Testis (tissue), 2 donors: ENCODE measurements at regions not wholly inside any gene's neighbourhood (a gene's known extent, or its start where the extent isn't known, plus 50 kb on each side); places are given as distances from the start of the nearest gene placed in this dataset.

Experiments
- DNase-seq: peaks from one replicate; pipeline ENCODE4 v3.0.0-alpha.2; 2019
- H3K27ac ChIP-seq, 2 donors: fragments of 200-600 bp; sonication (generic); one replicate each; pipeline ENCODE4 v1.5.1; 2019
- H3K27me3 ChIP-seq: fragments of 200-600 bp; sonication (generic); one replicate; pipeline ENCODE4 v1.5.1; 2019
- H3K36me3 ChIP-seq: fragments of 200-600 bp; sonication (generic); one replicate; pipeline ENCODE4 v1.5.1; 2017; ENCODE audit warnings: low read depth; ENCODE audit errors: missing control alignments
- H3K4me1 ChIP-seq: fragments of 200-600 bp; sonication (generic); one replicate; pipeline ENCODE4 v1.5.1; 2019
- H3K4me3 ChIP-seq, 2 donors: fragments of 200-600 bp; sonication (generic); one replicate each; pipeline ENCODE4 v1.5.1; 2017 to 2019
- H3K9me3 ChIP-seq: fragments of 200-600 bp; sonication (generic); one replicate; pipeline ENCODE4 v1.5.1; 2017
- POLR2A ChIP-seq: fragments of 450-650 bp; IDR thresholded peaks from one replicate; pipeline ENCODE4 v1.6.1; 2017; ENCODE audit warnings: antibody characterized with exemption, mild to moderate bottlenecking, moderate library complexity
- WGBS, 2 donors: methylation state at CpG; one replicate each; pipeline ENCODE4 v1.1.5; 2018; 5-methylcytosine and 5-hydroxymethylcytosine counted together
- intact Hi-C: fragments of 100-400 bp; cut with DNase I; formaldehyde crosslinking; loops from one replicate; pipeline ENCODE4 v1.15.1; 2023; ENCODE audit warnings: low total_unique reads
- TF ChIP-seq, protein P1 (sequence below), 3 experiments: fragments of 450-650 bp in 2 of 3; fragments of 200-600 bp in 1 of 3; sonication (generic) in 1 of 3; IDR thresholded peaks; one replicate each; pipeline ENCODE4 v1.5.1; 2016 to 2019; ENCODE audit warnings: antibody characterized with exemption in 3 of 3, mild to moderate bottlenecking in 2 of 3, moderate library complexity in 1 of 3

DNA sequence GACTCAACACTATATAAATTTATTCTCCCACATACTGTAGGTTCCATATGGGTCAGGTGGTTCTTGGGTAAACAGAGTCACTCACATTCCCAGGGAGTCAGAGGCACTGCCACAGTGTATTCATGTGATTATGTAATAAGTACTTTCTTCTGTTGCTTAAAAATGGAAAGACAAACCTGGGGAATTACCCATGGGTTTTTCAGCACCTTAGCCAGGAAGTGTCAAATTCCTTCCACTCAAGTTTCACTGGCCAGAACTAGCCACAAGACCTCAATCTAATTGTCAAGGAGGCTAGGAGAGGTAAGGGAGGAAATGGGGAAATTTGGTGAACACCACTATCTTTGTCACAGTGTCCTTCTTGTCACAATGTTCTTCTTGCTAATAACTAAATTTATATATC is 333.2 kb upstream of the MDGA2 start:
- H3K36me3 ChIP-seq = no peaks in the 10 kb centered on the region
- no peaks in the 10 kb centered on the region for H3K27me3 ChIP-seq
- no peaks in the 10 kb centered on the region for H3K9me3 ChIP-seq
- no peak for DNase-seq
- no peak overlapping the region for H3K27ac ChIP-seq
- H3K4me3 ChIP-seq = no peak overlapping the region
- intact Hi-C loops = no loop called here
- no peak for TF ChIP-seq POLR2A
- H3K4me1 ChIP-seq = no peaks in the 10 kb centered on the region

DNA sequence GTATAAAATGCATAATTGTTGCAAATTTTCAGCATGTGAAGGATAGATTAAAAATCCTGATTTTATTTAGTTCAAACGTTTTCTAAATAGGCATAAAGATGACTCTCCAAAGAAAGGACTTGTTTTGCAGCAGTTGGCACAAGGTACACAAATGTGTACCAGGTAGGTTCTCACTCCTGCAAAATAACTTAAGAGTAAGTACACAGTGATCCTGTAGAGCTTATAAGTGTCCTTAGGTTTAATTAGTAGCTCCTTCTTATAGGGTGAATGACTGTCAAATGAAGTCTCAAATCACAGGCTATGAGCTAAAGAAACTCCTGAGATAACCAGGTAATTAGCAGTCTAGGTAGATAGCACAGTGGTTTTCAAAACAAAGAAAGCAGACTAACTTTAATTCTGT is 330.6 kb upstream of the MDGA2 start:
- H3K27ac ChIP-seq = no peak overlapping the region
- TF ChIP-seq, protein P1, sequence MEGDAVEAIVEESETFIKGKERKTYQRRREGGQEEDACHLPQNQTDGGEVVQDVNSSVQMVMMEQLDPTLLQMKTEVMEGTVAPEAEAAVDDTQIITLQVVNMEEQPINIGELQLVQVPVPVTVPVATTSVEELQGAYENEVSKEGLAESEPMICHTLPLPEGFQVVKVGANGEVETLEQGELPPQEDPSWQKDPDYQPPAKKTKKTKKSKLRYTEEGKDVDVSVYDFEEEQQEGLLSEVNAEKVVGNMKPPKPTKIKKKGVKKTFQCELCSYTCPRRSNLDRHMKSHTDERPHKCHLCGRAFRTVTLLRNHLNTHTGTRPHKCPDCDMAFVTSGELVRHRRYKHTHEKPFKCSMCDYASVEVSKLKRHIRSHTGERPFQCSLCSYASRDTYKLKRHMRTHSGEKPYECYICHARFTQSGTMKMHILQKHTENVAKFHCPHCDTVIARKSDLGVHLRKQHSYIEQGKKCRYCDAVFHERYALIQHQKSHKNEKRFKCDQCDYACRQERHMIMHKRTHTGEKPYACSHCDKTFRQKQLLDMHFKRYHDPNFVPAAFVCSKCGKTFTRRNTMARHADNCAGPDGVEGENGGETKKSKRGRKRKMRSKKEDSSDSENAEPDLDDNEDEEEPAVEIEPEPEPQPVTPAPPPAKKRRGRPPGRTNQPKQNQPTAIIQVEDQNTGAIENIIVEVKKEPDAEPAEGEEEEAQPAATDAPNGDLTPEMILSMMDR (IDR thresholded peaks at IDR 0.05) = no peak
- no peak for TF ChIP-seq POLR2A
- no peaks in the 10 kb centered on the region for H3K27me3 ChIP-seq
- H3K36me3 ChIP-seq = no peaks in the 10 kb centered on the region
- H3K9me3 ChIP-seq = no peaks in the 10 kb centered on the region
- 45 to 50% methylated on average over 1 of the region's 1 CpG for WGBS, 2 donors
- no peaks in the 10 kb centered on the region for H3K4me1 ChIP-seq
- no peak overlapping the region for H3K4me3 ChIP-seq
- intact Hi-C loops = no loop called here
- no peak for DNase-seq

DNA sequence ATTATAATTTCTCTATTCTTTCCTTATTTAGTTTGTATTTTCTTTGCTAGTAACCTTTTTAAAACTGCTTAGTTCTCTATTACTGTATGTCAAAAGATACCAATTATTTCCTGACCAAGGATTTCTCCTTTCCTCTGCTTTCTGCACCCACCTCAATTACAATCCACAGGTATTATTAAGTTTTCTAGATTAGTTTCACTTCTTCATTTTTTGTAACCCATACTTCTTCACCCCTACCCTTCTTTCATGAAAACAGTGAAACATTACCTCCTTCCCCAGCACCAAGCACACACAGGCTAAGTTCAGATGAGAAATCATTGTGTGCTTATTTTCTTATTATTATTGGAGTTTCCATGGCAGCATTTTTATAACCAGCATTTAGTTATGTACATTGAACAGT is 318.5 kb upstream of the MDGA2 start:
- H3K27me3 ChIP-seq = no peaks in the 10 kb centered on the region
- no peak for DNase-seq
- H3K4me1 ChIP-seq = no peaks in the 10 kb centered on the region
- H3K4me3 ChIP-seq = no peak overlapping the region
- no peaks in the 10 kb centered on the region for H3K36me3 ChIP-seq
- no peaks in the 10 kb centered on the region for H3K9me3 ChIP-seq
- intact Hi-C loops = no loop called here
- no peak for TF ChIP-seq POLR2A
- TF ChIP-seq, protein P1 (IDR thresholded peaks at IDR 0.05) = no peak
- no peak overlapping the region for H3K27ac ChIP-seq

DNA sequence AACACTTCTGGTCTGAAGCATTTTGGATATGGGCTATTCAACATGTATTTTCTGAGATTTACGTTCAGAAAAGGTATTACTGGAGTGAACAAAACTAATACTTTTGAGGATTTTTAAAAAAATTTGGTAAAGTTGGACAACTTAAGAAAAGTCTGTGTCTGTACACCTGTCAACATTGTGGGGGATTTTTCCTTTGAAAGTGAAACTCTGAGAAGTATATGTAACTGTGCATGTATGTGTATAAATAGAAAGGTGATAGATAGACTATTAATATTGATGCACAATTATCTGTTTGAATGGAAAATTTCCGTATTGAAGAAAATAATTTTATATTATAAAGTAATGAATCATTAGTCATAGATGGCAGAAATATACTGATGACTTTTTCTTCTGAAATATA is 312.8 kb upstream of the MDGA2 start:
- H3K4me3 ChIP-seq = no peak overlapping the region
- H3K9me3 ChIP-seq = no peaks in the 10 kb centered on the region
- 89 to 95% methylated on average over 2 of the region's 2 CpGs for WGBS, 2 donors
- no peaks in the 10 kb centered on the region for H3K4me1 ChIP-seq
- no peak for DNase-seq
- H3K27me3 ChIP-seq = no peaks in the 10 kb centered on the region
- no peaks in the 10 kb centered on the region for H3K36me3 ChIP-seq
- no peak overlapping the region for H3K27ac ChIP-seq
- no peak for TF ChIP-seq POLR2A
- TF ChIP-seq, protein P1 (IDR thresholded peaks at IDR 0.05) = no peak
- intact Hi-C loops = no loop called here

DNA sequence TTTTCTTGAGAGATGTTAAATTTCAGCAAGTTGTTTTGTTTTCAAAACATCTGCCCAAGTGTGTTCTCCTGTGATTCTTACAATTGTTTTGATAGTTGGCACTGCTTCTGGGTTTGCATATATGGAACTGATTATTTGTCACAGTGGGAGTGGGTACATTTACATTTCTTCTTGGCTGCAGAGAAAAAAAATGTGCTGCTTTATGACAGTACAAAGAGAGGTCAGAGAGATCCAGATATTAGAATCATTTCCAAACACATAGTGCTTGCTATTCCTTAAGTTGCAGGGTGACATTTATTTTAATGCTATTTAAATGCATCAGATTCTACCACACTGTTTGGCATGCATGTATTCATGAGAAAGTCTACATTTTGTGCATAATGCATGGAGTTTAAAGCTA is 303.5 kb upstream of the MDGA2 start:
- DNase-seq = no peak
- no peak for TF ChIP-seq POLR2A
- TF ChIP-seq, protein P1 (IDR thresholded peaks at IDR 0.05) = no peak
- intact Hi-C loops = no loop called here

More for the DNA sequence above, 303.5 kb upstream of the MDGA2 start:
- no peaks in the 10 kb centered on the region for H3K4me1 ChIP-seq
- H3K27me3 ChIP-seq = no peaks in the 10 kb centered on the region
- H3K27ac ChIP-seq = no peak overlapping the region
- no peak overlapping the region for H3K4me3 ChIP-seq
- H3K36me3 ChIP-seq = no peaks in the 10 kb centered on the region
- H3K9me3 ChIP-seq = no peaks in the 10 kb centered on the region
